NCI-H82 (cell line): ENCODE measurements at regions not wholly inside any gene's neighbourhood (a gene's known extent, or its start where the extent isn't known, plus 50 kb on each side); places are given as distances from the start of the nearest gene placed in this dataset.
A peak's percentile ranks its signal among the peaks of the same experiment; 100 is the strongest.

Source experiments
- DNase-seq: peaks from one replicate; lab custom pipeline; 2025; lab: John Stamatoyannopoulos, UW

DNA sequence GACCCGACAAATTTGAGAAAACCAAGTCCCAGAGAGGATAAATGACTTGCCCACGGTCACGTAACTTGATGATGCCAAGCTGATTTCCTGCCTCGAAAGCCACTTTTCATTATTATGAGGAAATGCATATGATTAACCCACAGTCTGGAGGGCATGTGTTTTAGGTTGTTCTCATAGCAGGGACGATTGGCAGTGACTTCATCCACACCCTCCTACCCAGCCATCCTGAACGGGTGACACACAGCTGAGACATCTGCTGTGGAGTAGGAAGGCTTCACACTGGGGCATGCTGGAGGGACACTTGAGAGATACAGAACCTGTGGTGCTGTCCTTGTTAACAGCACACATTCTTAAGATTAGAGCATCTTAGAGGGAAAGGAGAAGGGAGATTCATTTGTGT, 65.4 kb upstream of the WDFY2 start:
- no peak for DNase-seq

DNA sequence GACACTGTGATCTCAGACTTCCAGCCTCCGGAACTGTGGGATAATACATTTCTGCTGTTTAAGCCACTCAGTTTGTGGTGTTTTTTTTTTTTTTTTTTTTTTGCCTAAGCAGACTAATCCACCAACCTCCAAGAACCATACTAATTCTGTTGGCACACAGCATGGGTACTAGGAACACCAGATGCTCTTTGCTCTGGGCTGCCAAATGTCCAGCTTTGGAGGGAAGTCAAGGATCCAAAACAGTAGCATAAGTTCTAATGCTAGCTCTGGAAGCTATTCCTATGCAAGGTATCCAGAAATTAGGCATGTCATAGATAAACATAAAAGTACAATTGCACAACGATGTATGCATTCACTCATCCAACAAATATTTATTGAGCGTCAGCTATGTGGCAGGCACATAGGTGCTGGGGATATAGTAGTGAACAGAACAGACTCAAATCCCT, 64.5 kb upstream of the WDFY2 start:
- DNase-seq, result peak; percentile 24

DNA sequence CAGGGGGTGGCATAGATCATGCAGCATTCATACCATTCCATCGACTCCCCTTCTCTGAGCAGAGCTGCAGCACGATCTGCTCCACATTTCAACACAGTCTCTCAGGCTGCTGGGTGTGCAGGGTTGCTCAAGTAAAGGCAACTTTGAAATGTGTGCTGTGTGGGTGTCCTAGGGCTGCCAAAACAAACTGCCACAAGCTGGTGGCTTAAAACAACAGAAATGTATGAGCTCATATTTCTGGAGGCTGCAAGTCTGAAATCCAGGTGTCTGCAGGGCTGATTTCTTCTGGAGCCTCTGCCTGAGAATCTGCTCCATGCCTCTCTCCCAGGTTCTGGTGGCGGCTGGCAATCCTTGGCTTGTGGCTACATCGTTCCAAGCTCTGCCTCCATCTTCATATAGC, 63.7 kb upstream of the WDFY2 start:
- DNase-seq, result no peak

DNA sequence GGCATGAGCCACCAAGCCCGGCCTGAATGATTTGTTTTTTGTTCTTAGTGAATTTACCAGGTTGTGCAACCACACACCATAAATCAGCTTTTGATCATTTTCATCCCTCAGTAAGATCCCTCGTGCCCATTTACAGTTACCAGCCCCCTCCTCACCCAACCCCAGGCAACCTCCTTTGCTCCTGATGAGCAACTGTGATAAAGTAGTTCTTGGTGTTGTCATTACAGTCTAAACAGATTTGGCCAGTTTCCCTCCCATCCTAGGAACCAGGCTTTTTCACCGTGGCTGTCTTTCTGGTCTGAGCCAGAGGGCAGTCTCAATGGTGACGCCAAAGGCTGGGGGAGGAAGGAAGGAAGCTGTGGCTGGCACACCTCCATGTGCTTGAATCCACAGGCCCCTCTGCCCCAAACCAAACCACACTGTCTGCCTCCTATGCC, 61.2 kb upstream of the WDFY2 start:
- DNase-seq, result no peak

DNA sequence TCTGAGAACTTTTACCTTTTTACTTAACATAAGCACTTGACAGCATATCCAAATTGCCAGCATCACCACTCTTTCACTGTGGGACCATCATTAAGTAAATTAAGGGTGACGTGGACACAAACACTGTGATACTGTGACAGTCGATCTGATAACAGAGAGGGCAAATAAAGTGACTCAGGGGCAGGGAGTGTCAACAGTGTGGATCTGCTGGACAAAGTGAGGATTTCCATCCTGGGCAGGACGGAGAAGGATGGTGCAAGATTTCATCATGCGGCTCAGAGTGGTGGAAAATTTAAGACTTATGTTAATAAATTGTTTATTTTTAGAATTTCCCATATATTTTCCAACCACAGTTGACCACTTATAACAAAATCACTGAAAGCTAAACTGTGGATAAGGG, 60.0 kb upstream of the WDFY2 start:
- no peak for DNase-seq

DNA sequence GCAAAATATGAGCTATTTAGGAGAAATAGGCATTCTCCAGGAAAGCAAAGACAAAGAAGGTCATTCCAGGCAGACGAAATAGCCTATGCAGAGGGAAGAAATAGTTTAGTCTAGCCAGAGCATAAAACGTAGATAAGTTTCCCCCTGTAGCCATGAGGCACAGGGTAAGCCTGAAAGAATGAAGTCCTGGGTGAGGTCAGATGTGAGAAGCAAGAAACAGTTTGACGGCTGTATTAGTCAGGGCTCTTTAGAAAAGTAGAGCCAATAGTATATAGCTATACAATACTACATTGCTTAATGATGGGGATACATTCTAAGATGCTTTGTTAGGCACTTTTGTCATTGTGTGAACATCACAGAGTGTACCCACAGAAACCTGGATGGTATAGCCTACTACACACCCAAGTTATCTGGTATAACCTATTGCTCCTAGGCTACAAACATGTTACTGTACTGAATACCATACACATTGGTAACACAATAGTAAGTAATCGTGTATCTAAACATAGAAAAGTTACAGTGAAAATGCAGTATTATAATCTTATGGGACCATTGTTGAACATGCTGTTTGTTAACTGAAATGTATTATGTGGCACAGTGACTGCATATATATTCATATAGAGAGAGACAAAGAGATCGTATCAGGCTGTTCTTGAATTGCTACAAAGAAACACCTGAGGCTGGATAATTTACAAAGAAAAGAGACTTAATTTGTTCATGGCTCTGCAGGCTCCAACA, 59.3 kb upstream of the WDFY2 start:
- DNase-seq, result no peak

DNA sequence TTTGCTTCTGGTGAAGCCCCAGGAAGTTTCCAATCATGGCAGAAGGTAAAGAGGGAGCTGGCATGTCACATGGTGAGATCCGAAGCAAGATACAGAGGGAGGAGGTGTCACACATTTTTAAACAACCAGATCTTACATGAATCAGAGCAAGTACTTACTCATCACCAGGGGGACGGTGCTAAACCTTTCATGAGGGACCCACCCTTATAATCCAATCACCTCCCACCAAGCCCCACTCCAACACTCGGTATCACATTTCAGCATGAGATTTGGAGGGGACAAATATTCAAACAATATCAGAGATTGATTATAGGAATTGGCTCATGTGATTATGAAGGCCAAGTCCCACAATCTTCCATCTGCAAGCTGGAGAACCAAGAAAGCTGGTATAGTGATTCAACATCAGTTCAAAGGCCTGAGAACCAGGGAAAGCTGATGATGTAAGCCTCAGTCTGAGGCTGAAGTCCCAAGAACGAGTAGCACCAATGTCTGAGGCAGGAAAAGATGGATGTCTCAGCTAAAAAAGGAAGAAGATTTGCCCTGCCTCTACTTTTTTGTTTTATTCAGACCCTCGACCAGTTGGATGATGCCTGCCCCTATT, 58.6 kb upstream of the WDFY2 start:
- DNase-seq, result peak; percentile 49

DNA sequence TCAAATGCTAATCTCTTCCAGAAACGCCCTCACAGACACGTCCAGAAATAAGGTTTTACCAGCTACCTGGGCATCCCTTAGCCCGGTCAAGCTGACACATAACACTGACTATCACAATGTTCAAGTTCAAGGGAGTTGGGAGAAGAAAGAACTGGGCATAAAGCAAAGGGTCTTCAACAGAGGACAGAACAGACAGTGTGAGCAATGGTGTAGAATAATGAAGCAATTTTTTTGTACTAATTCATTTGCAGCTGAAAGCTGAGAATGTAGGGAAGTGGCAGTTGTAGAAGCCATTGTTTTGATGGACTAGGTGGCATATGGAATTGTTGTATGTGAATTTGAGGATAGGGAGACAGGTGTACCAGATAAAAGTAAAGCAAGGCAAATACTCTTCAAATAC, 58.1 kb upstream of the WDFY2 start:
- no peak for DNase-seq

DNA sequence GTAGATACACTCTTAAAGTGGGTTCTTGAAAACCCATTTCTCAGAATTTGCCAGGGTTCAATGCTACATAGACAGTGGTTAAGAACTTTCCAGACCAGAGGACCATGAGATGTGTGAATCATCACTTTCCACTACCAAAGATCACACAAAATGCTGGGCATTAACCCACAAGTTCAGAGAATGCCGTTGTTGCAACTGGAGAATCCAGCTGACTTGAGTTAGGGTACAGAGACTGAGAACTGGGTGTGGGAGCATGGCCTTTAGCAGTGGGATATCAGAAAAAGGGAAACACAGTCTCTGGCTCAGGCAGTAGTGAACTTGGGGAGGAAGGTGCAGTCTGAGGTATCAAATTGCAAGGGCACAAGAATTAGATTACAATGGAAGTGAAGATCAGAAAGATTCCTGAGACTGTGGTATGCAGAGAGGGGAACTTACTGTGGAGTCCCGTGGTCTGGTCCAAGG, 51.5 kb upstream of the WDFY2 start:
- no peak for DNase-seq

DNA sequence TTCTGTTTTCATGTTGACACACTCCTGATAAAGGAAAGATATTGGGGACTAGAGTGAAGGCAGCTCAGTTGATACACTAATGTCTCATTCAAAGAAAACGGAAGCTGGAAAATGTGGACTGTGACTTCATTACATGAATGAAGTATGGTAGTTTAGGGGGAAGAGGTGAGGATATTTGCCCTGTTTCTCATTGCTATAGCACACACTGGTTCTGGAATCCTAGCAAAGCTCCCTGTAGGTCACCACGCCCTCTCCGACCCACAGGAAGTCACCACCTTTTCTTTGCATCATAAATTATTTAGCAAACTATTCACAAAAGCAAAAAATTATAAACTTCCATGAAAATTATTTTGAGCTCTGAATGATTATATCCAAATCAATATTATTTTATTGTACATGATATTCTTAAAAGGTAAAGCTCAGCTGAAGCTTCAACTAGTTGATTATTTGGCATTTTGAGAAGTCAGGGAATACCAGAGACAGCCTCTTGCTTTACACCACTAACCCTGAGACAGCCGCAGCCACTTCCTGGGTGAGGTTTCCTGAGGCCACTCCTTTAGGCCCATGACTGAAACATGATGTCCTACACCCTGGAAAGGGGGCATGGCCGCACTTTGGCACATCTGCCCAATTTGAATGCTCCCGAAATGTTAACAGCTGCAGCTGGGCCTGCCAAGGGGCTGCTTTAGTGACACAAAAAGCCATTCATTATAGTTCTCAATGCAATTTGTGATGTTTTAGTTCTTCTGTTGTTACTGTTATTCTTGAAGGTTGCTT, 50.0 kb upstream of the WDFY2 start:
- no peak for DNase-seq
